IgD-negative memory B cell (primary cell): ENCODE measurements at regions not wholly inside any gene's neighbourhood (a gene's known extent, or its start where the extent isn't known, plus 50 kb on each side); places are given as distances from the start of the nearest gene placed in this dataset.
A peak's percentile ranks its signal among the peaks of the same experiment; 100 is the strongest.
"Not testable (repeated sequence)": the region's sequence is repeated elsewhere in the genome, so short reads cannot be mapped to it uniquely, and the experiment has no call there.

Source experiments
- H3K27ac Mint-ChIP-seq, 3 donors: one replicate each; pipeline ENCODE4 v1.8.0; 2020 to 2022; ENCODE audit warnings: mild to moderate bottlenecking in 3 of 3, mixed read lengths in 3 of 3, moderate library complexity in 1 of 3
- H3K27me3 Mint-ChIP-seq: one replicate; pipeline ENCODE4 v1.8.0; 2021; ENCODE audit warnings: mixed read lengths
- H3K36me3 Mint-ChIP-seq: one replicate; pipeline ENCODE4 v1.8.0; 2020; ENCODE audit warnings: mild to moderate bottlenecking, mixed read lengths
- H3K4me1 Mint-ChIP-seq, 3 donors: one replicate each; pipeline ENCODE4 v1.8.0; 2020 to 2022; ENCODE audit warnings: mixed read lengths in 3 of 3, mild to moderate bottlenecking in 1 of 3
- H3K4me3 Mint-ChIP-seq, 4 donors: one replicate each; pipeline ENCODE4 v1.8.0; 2020 to 2022; ENCODE audit warnings: mild to moderate bottlenecking in 4 of 4, mixed read lengths in 4 of 4, moderate library complexity in 3 of 4
- H3K9me3 Mint-ChIP-seq, 3 donors: one replicate each; pipeline ENCODE4 v1.8.0; 2020 to 2021; ENCODE audit warnings: mixed read lengths in 3 of 3, mild to moderate bottlenecking in 1 of 3

GRCh38 chr2:17460371-17461086 lies 57.7 kb downstream of the RAD51AP2 start:
- no peaks in the 10 kb centered on the region for H3K36me3 Mint-ChIP-seq
- no peaks in the 10 kb centered on the region for H3K9me3 Mint-ChIP-seq
- peak overlapping the region in 1 of 4 donors; percentile 30 for H3K4me3 Mint-ChIP-seq
- no peak overlapping the region for H3K27ac Mint-ChIP-seq
- H3K4me1 Mint-ChIP-seq = no peaks in the 10 kb centered on the region
- no peaks in the 10 kb centered on the region for H3K27me3 Mint-ChIP-seq

DNA sequence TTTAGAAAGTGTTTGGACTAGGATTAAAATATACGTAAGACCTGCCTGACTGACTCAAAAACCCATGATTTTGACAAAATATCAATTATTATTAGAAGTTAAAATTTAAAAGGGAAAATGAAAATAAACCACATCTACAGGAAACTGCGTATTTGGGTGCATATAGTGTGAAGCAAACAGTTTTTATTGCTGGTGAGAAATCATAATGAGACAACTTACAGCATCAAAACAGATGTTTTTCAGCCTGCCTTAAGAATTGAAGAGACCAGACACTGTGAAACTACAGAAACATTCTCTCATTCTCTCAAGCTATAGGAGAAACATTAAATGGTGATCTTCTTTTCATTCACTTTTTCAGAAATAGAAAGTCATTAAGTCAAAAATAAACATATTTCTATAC lies 62.9 kb downstream of the RAD51AP2 start:
- no peak overlapping the region for H3K27ac Mint-ChIP-seq

DNA sequence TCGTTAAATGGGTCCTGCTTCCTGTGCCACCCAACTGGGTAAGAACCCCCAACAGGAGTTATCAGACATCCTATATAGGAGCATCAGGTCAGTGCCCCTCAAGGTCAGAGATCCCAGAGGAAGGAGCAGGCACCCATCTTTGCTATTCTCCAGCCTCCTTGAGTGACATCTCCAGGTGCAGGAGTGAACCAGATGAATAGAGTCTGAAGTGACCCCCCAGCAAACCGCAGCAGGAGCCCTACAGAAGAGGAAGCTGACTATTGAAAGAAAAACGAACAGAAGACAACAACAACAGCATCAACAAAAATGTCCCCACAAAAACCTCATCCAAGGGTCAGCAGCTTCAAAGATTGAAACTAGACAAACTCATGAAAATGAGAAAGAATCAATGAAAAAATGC lies 72.0 kb downstream of the RAD51AP2 start:
- not testable (repeated sequence) for H3K9me3 Mint-ChIP-seq, H3K27me3 Mint-ChIP-seq, H3K4me3 Mint-ChIP-seq, H3K36me3 Mint-ChIP-seq, H3K4me1 Mint-ChIP-seq
- peak overlapping the region in 1 of 3 donors; percentile 55 for H3K27ac Mint-ChIP-seq

More for the DNA sequence above, 62.9 kb downstream of the RAD51AP2 start:
- no peaks in the 10 kb centered on the region for H3K27me3 Mint-ChIP-seq
- no peaks in the 10 kb centered on the region for H3K9me3 Mint-ChIP-seq
- no peak overlapping the region for H3K4me3 Mint-ChIP-seq
- no peaks in the 10 kb centered on the region for H3K4me1 Mint-ChIP-seq
- H3K36me3 Mint-ChIP-seq = no peaks in the 10 kb centered on the region

GRCh38 chr2:17445744-17446143 lies 72.5 kb downstream of the RAD51AP2 start:
- Mint-ChIP-seq H3K27me3 (no peaks in the 10 kb centered on the region), H3K36me3 (peaks cover 2% of the 10 kb centered on the region)

GRCh38 chr2:17442334-17442733 lies 75.9 kb downstream of the RAD51AP2 start:
- Mint-ChIP-seq H3K36me3 (no peaks in the 10 kb centered on the region), H3K27ac (no peak overlapping the region), H3K9me3 (peaks cover 0 to 2% (median 0%) of the 10 kb centered on the region in 3 donors), H3K27me3 (peaks cover 2% of the 10 kb centered on the region), H3K4me3 (no peak overlapping the region), H3K4me1 (no peaks in the 10 kb centered on the region)

More at GRCh38 chr2:17445744-17446143, 72.5 kb downstream of the RAD51AP2 start:
- Mint-ChIP-seq H3K4me3 (no peak overlapping the region), H3K4me1 (no peaks in the 10 kb centered on the region), H3K27ac (no peak overlapping the region), H3K9me3 (peaks cover 5 to 6% (median 6%) of the 10 kb centered on the region in 3 donors)

- Mint-ChIP-seq H3K27me3 (peaks cover 4% of the 10 kb centered on the region), H3K4me1 (no peaks in the 10 kb centered on the region), H3K4me3 (no peak overlapping the region), H3K36me3 (no peaks in the 10 kb centered on the region), H3K9me3 (peaks cover 0 to 2% (median 0%) of the 10 kb centered on the region in 3 donors), H3K27ac (no peak overlapping the region)
Measured at GRCh38 chr2:17441790-17442189, 76.5 kb downstream of the RAD51AP2 start.

GRCh38 chr2:17441055-17441771 lies 77.0 kb downstream of the RAD51AP2 start:
- Mint-ChIP-seq H3K4me1 (no peaks in the 10 kb centered on the region), H3K9me3 (no peaks in the 10 kb centered on the region), H3K27ac (no peak overlapping the region), H3K27me3 (peaks cover 4% of the 10 kb centered on the region), H3K36me3 (no peaks in the 10 kb centered on the region), H3K4me3 (no peak overlapping the region)

GRCh38 chr2:17430326-17430725 lies 87.9 kb downstream of the RAD51AP2 start:
- H3K27me3 Mint-ChIP-seq = peaks cover 2% of the 10 kb centered on the region
- H3K4me1 Mint-ChIP-seq = no peaks in the 10 kb centered on the region
- H3K9me3 Mint-ChIP-seq = no peaks in the 10 kb centered on the region
- no peaks in the 10 kb centered on the region for H3K36me3 Mint-ChIP-seq
- H3K27ac Mint-ChIP-seq = no peak overlapping the region
- H3K4me3 Mint-ChIP-seq = no peak overlapping the region

DNA sequence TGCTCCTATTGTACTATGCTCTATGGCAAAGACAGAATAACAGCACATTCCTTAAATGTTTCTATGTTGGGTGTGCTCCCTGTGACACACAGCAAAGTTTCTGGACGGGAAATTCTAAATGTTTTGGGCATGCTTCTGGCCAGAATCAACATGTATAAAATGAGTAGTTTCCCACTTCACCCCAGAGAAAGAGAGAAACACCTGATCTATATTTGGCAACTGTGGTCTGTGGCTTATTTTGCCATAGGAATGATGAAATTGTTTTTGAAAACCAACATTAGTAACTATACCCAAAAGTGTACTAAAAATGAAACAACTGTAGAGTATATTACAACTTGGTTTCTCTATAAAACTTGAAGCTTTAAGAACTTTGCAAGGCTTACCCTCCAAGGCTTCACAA lies 89.1 kb downstream of the RAD51AP2 start:
- H3K36me3 Mint-ChIP-seq = no peaks in the 10 kb centered on the region
- peaks cover 2% of the 10 kb centered on the region for H3K27me3 Mint-ChIP-seq
- no peak overlapping the region for H3K27ac Mint-ChIP-seq
- H3K4me3 Mint-ChIP-seq = no peak overlapping the region
- H3K4me1 Mint-ChIP-seq = no peaks in the 10 kb centered on the region
- no peaks in the 10 kb centered on the region for H3K9me3 Mint-ChIP-seq

DNA sequence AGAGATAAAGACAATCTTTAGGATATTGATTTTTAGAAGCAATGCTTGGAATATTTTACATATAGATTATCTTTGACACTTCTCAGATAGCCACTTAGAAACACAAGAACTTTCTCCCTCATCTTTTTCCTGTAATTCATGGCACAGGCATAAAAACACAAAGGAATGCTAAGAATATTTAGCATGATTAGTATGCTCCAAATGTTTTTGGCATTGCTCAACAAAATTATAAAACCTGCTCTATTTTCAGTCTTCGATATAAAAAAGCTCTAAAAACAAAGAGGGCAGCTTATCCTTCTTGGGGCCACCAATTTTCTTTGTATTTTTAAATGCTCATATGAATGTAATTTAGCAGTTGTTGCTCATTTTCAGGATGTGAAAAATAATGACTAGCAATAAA lies 90.8 kb downstream of the RAD51AP2 start:
- Mint-ChIP-seq H3K27ac (no peak overlapping the region), H3K4me3 (no peak overlapping the region), H3K4me1 (no peaks in the 10 kb centered on the region), H3K36me3 (no peaks in the 10 kb centered on the region), H3K9me3 (no peaks in the 10 kb centered on the region), H3K27me3 (peaks cover 2% of the 10 kb centered on the region)

GRCh38 chr2:17426743-17427142 lies 91.5 kb downstream of the RAD51AP2 start:
- Mint-ChIP-seq H3K27me3 (peaks cover 2% of the 10 kb centered on the region), H3K9me3 (no peaks in the 10 kb centered on the region), H3K27ac (no peak overlapping the region), H3K36me3 (no peaks in the 10 kb centered on the region), H3K4me3 (no peak overlapping the region), H3K4me1 (no peaks in the 10 kb centered on the region)

- Mint-ChIP-seq H3K4me1 (no peaks in the 10 kb centered on the region), H3K27ac (no peak overlapping the region), H3K9me3 (no peaks in the 10 kb centered on the region), H3K27me3 (peaks cover 2% of the 10 kb centered on the region), H3K36me3 (no peaks in the 10 kb centered on the region), H3K4me3 (no peak overlapping the region)
Measured at GRCh38 chr2:17422061-17422460, 96.2 kb downstream of the RAD51AP2 start.

DNA sequence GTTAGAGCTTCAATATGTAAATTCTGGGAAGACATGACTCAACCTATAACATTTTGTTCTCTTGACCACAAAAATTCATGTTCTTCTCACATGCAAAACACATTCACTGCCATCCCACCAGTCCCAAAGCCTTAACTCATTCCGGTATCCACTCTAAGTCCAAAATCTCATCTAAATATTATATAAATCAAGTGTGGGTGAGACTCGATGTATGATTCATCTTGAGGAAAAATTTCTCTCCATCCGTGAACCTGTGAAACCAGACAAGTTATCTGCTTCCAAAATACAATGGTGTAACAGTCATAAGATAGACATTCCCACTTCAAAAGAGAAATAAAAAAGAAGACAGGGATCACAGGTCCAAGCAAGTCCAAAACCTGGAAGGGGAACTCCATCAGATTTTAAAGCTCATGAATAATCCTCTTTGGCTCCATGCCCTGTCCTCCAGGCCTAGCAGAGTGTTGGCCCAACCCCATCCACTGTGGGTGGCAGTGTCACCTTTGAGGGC lies 101.3 kb downstream of the RAD51AP2 start:
- H3K9me3 Mint-ChIP-seq = no peaks in the 10 kb centered on the region
- H3K4me3 Mint-ChIP-seq = no peak overlapping the region
- H3K27me3 Mint-ChIP-seq = peaks cover 2% of the 10 kb centered on the region
- H3K27ac Mint-ChIP-seq = no peak overlapping the region
- H3K36me3 Mint-ChIP-seq = peaks cover 2% of the 10 kb centered on the region
- H3K4me1 Mint-ChIP-seq = no peaks in the 10 kb centered on the region

DNA sequence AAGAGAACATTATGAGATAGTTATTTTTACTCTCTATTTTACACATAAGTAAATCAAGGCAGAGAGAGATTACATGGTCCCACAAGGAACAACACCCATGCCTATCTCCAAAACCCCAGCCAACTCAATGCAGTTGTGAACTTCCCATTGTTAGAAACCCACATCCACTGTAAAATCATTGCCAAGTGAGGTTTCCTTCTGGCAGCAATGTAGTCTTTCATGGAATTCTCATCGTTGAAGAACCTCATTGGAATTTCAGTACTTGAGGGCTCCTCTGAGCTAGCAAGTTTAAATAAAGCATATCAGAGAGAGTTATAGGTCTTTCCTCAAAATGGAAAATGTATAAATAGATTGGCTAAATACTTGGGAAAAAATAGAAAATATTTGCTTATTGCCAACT lies 105.2 kb downstream of the RAD51AP2 start:
- Mint-ChIP-seq H3K27me3 (peaks cover 2% of the 10 kb centered on the region), H3K27ac (no peak overlapping the region), H3K36me3 (peaks cover 2% of the 10 kb centered on the region), H3K4me1 (no peaks in the 10 kb centered on the region), H3K4me3 (no peak overlapping the region), H3K9me3 (peaks cover 0 to 2% (median 0%) of the 10 kb centered on the region in 3 donors)

GRCh38 chr2:17401096-17401495 lies 117.1 kb downstream of the RAD51AP2 start:
- H3K9me3 Mint-ChIP-seq = peaks cover 7 to 15% (median 7%) of the 10 kb centered on the region in 3 donors
- H3K27me3 Mint-ChIP-seq = peaks cover 2% of the 10 kb centered on the region
- peaks cover 1% of the 10 kb centered on the region for H3K36me3 Mint-ChIP-seq
- no peak overlapping the region for H3K27ac Mint-ChIP-seq
- no peak overlapping the region for H3K4me3 Mint-ChIP-seq
- no peaks in the 10 kb centered on the region for H3K4me1 Mint-ChIP-seq

- H3K36me3 Mint-ChIP-seq = peaks cover 1% of the 10 kb centered on the region
- H3K4me3 Mint-ChIP-seq = no peak overlapping the region
- peaks cover 7 to 9% (median 7%) of the 10 kb centered on the region in 3 donors for H3K9me3 Mint-ChIP-seq
- H3K27me3 Mint-ChIP-seq = peaks cover 2% of the 10 kb centered on the region
- no peaks in the 10 kb centered on the region for H3K4me1 Mint-ChIP-seq
- no peak overlapping the region for H3K27ac Mint-ChIP-seq
Measured at GRCh38 chr2:17398770-17399169, 119.5 kb downstream of the RAD51AP2 start.
